Stimulated activated CD4-positive, alpha-beta T cell treated with anti-CD3 and anti-CD28 coated beads, Interleukin-2, amount 100 ng/mL, for 48 hours (primary cell): ENCODE measurements at regions not wholly inside any gene's neighbourhood (a gene's known extent, or its start where the extent isn't known, plus 50 kb on each side); places are given as distances from the start of the nearest gene placed in this dataset.
"Not testable (repeated sequence)": the region's sequence is repeated elsewhere in the genome, so short reads cannot be mapped to it uniquely, and the experiment has no call there.

Experiments used
- DNase-seq, 2 donors: peaks; one replicate each; pipeline ENCODE4 v3.0.0-alpha.2; 2020

- DNase-seq, result no peak
Observed at GRCh38 chr2:238502088-238502810, 75.5 kb downstream of the ASB1 start.

- no peak for DNase-seq
Observed at GRCh38 chr2:238502956-238503791, 76.4 kb downstream of the ASB1 start.

DNA sequence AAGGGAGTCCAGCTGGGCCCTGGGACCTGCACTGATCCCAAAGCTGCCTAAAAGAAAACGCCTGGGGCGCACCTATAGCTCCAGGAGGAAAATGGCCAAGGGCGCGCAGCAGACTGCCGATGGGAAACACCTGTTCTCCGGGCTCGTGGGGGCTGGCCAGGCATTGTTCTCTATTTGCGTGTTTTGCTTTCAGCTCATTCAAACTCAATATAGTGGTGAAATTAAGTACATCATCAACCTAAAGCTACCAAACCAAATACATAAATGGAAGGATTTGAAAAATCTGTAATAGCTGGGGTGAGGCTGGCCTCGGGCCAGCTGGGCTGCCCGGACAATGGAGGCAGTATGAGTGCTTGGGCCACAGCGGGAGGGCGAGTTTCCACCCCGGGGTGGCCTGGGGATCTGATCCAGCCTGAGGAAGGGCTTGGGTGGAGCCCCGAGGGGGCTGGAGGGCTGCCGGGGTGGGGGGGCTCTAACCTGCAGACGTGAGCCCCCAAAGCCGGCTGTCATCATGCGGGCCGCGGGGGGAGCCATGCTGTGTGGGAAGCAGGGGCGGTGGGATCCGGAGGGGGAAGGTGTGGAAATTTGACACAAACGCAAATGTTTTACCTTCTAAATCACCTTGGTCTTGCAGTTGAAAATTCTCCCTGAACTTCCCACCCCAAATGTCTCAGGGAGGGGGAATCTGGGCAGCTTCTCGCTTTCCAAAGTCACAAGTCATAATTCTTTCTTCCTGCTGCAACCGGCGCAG lies 77.6 kb downstream of the ASB1 start:
- no peak for DNase-seq

- DNase-seq, result no peak
Observed at GRCh38 chr2:238505119-238505891, 78.6 kb downstream of the ASB1 start.

GRCh38 chr2:238505892-238506280 lies 79.2 kb downstream of the ASB1 start:
- DNase-seq, result no peak

GRCh38 chr2:238506371-238507068 lies 79.8 kb downstream of the ASB1 start:
- DNase-seq, result no peak

DNA sequence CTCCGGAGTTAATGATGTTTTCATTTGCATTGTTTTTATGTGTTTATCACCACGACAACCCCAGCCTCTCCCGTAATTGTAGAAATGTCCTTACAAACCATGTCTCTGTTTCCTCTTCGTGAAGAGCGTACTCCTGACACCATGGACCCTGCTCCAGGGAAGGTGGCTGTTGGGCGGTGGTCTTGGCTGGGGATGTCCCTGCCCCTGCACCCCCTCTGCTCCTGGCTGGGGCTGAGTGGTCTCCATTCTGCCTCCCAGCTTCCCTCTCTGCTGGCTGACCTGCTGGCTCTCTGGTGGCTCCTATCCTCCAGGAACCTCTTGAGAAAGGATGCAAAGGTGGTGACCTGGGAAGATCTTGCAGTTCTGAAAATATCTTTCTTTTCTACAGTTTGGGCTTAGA lies 81.1 kb downstream of the ASB1 start:
- no peak for DNase-seq

DNA sequence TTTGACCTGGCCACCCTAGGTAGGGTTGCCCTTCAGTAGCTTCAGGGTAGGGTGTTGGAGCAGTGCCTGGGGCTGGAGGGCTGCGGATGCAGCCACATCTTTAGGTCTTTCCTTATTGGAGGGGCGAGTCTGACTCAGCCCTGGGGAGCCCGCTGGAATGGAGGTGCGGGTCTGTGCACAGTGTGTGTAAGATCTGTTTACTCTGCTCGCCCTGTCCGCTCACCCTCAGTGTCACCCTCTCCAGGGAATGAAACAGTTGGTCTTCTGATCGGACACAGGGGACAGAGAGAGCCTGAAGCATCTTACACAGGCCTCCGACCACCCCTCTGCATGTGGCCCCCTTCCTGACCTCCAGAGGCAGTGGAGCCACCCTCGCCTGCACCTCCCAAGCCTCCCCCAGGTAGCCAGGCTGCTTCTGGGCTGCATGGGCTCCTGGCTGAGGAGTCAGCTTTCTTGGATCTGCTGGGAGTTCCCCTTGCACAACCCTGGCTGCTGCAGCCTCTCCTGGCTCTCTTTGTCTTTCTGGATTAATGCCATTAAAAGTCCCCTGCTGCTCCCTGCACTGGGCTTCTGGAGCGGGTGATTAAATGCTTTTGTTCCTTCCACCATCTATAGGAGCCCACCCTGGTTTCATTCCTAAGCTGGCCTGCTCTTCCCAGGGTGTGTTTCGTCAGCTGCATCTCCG lies 82.6 kb downstream of the ASB1 start:
- DNase-seq, result no peak

DNA sequence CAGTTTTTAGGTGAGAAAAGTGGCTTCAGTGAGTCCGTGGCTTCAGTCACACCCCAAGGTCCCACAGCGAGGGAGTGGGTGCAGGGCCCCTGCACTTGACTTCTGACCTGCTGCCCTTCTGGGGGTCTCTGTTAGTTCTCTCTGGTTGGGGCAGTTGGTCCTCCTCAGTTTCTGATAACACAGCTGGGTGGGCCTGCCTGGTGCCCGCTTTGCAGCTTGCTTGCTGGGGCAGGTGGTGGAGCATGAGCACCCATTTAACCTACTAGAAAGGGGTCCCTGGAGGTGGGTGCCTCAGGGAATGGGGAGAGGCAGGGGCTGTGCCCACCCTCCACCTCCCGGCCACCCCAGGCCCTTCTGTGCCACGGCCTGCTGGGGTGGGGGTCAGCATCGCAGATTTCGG lies 83.2 kb downstream of the ASB1 start:
- no peak for DNase-seq

DNA sequence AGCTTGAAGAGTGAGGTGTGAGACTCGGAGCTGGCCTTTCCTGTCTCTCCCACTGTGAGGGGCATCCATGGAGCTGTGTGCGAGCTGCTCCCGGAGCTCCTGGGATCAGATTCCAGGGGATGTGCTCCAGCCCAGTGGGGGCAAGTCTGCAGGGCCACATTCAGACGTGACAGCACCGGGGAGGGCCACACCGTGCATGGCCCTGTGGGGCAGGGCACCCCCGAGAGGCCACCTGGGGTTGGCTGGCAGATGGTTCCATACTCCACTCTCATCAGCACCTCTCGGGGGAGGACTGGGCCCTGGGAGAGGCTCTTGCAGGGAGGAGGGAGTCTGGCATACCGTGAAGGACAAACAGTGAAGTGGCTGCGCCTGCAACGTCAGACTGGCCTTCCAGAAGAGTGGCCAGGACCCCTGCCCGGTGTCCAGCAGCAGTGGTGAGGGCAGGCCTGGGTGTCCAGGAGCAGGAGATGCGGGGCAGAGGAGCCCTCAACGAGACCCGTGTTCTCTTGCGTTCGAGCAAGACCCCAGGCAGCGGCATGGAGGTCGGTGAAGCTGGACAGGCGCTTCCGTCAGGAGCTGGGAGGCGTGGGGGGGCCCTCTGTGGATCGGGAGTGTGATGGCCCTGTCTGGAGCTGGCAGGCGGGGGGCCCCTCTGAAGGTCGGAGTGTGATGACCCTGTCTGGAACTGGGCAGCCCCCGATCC lies 84.3 kb downstream of the ASB1 start:
- no peak for DNase-seq

GRCh38 chr2:238511614-238511950 lies 84.9 kb downstream of the ASB1 start:
- DNase-seq, result no peak

- DNase-seq, result no peak
Observed at GRCh38 chr2:238512247-238512867, 85.6 kb downstream of the ASB1 start.

DNA sequence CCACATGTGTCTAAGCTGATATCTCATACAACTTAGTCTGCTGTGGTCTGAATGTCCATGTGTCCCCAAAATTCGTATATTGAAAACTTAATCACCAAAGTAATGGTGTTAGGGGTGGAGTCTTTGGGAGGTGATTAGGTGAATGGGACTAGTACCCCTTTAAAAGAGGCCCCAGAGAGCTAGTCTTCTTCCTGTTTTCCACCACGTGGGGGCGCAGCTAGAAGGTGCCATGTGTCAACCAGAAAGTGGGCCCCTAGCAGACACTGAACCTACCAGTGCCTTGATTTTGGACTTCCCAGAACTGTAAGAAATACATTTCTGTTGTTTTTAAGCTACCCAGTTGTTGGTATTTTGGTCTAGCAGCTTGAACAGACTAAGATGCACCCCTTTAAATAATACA lies 86.6 kb downstream of the ASB1 start:
- peak; percentile 39 to 46 for DNase-seq

DNA sequence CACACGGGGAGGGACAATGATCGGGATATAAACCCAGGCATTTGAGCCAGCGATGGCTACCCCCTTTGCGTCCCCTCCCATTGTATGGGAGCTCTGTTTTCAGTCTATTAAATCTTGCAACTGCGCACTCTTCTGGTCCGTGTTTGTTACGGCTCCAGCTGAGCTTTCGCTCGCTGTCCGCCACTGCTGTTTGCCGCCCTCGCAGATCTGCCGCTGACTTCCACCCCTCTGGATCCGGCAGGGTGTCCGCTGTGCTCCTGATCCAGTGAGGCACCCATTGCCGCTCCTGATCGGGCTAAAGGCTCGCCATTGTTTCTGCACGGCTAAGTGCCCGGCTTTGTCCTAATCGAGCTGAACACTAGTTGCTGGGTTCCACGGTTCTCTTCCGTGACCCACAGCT lies 87.3 kb downstream of the ASB1 start:
- not testable (repeated sequence) for DNase-seq

- no peak for DNase-seq
Observed at GRCh38 chr2:238515377-238515776, 88.7 kb downstream of the ASB1 start.

DNA sequence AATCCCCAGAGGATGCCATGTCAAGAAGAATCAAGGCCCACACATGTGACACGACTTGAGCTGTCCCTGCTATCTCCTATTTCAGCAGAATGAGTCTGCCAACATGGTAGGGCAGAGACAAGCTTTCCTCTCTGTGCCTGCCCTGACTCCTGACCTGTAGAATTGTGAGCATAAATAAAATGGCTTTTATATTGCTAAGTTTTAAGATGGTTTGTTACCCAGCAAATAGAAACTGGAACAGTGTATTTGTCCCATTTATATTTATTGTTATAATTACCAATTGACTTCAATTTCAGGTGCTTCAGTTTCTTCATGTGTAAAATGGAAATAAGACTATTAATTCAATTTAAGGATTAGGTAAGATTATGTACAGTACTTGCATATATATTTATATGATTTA lies 90.5 kb downstream of the ASB1 start:
- no peak for DNase-seq

- no peak for DNase-seq
Observed at GRCh38 chr2:238518172-238518820, 91.6 kb downstream of the ASB1 start.

DNA sequence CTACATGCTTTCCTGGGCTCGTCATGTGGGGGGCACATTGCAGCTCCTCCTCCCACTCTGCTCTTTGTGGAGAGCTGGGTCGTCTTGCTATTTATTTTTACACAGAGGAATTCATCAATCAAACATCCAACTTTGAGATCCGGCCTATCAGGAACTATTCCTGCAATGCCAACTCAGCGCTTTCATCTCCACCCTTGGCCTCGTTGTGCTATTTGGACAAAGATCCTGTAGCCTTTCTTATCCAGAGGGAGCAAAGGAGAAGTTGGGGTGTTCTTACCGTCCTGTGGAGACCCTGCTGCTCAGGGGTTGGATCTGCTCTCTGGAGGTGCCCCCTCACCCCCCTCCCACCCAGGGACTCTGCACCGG lies 92.1 kb downstream of the ASB1 start:
- no peak for DNase-seq

DNA sequence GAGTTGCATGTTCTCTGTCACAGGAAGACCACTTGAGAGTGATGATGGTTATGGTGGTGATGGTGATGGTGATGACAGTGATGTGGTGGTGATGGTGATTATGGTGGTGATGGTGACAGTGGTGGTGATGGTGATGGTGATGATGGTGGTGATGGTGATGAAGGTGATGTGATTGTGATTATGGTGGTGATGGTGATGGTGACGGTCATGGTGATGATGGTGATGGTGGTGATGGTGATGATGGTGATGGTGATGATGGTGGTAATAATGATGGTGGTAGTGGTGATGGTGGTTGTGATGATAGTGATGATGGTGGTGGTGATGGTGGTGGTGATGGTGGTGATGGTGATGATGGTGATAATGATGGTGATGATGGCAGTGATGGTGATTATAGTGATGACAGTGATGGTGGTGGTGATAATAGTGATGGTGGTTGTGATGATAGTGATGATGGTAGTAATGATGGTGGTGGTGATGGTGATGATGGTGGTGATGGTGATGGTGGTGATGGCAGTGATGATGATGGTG lies 93.7 kb downstream of the ASB1 start:
- no peak for DNase-seq

- DNase-seq, result no peak
Observed at GRCh38 chr2:238521002-238521401, 94.3 kb downstream of the ASB1 start.
